Bronchial epithelial cell (primary cell): ENCODE measurements at regions not wholly inside any gene's neighbourhood (a gene's known extent, or its start where the extent isn't known, plus 50 kb on each side); places are given as distances from the start of the nearest gene placed in this dataset.

ENCODE experiments used
- DNase-seq: peaks from one replicate; pipeline ENCODE4 v3.0.0-alpha.2; 2010; ENCODE audit warnings: low read depth
- FAIRE-seq: peaks from 2 replicates; lab custom pipeline; 2011; peaks lifted over from hg19 to GRCh38; lab: Jason Lieb, UNC
- H3K27me3 ChIP-seq: 2 replicates; pipeline ENCODE4 v1.5.1; 2011; ENCODE audit warnings: low read length; ENCODE audit not compliant: control insufficient read depth, insufficient read depth
- H3K36me3 ChIP-seq: 2 replicates; pipeline ENCODE4 v1.5.1; 2011; ENCODE audit warnings: low read length; ENCODE audit not compliant: control insufficient read depth, insufficient read depth
- H3K4me3 ChIP-seq: 2 replicates; pipeline ENCODE4 v1.5.1; 2011; ENCODE audit warnings: mild to moderate bottlenecking, low read depth, low read length, control low read depth
- TF ChIP-seq, protein P1 (sequence below): IDR thresholded peaks from 2 replicates; pipeline ENCODE4 v1.5.1; 2011; ENCODE audit warnings: mild to moderate bottlenecking, moderate library complexity, low read length, control low read depth, inconsistent platforms; ENCODE audit not compliant: insufficient read depth, severe bottlenecking

- Histone ChIP-seq H3K4me3 (no peak overlapping the region), H3K27me3 (no peaks in the 10 kb centered on the region), H3K36me3 (no peaks in the 10 kb centered on the region)
- TF ChIP-seq, protein P1, sequence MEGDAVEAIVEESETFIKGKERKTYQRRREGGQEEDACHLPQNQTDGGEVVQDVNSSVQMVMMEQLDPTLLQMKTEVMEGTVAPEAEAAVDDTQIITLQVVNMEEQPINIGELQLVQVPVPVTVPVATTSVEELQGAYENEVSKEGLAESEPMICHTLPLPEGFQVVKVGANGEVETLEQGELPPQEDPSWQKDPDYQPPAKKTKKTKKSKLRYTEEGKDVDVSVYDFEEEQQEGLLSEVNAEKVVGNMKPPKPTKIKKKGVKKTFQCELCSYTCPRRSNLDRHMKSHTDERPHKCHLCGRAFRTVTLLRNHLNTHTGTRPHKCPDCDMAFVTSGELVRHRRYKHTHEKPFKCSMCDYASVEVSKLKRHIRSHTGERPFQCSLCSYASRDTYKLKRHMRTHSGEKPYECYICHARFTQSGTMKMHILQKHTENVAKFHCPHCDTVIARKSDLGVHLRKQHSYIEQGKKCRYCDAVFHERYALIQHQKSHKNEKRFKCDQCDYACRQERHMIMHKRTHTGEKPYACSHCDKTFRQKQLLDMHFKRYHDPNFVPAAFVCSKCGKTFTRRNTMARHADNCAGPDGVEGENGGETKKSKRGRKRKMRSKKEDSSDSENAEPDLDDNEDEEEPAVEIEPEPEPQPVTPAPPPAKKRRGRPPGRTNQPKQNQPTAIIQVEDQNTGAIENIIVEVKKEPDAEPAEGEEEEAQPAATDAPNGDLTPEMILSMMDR: no peak
- DNase-seq (no peak), FAIRE-seq (no peak)
Measured at GRCh38 chr9:89863837-89864236, 259.0 kb downstream of the GADD45G start.

DNA sequence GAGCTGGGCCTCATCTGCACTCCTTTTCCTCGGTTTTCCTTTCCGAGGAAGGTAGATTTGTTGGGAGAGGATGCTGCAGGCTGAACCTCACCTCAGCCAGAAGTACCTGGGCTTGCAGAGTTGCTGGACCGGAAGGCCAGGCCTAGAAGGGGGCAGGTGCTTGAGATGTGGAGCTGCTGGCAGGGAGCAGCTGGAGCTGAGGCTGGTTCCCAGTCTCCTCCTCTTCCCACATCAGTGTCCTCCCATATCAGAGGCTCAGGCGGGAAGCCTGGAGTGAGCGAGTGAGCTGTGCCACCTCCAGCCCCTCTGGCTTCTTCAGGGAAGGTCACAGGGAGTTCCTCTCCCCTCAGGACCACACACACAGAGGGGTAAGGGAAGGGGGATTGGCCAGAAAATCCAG lies 259.4 kb downstream of the GADD45G start:
- FAIRE-seq (no peak), DNase-seq (no peak)
- no peaks in the 10 kb centered on the region for H3K36me3 ChIP-seq
- no peak overlapping the region for H3K4me3 ChIP-seq
- no peaks in the 10 kb centered on the region for H3K27me3 ChIP-seq
- TF ChIP-seq, protein P1: no peak

DNA sequence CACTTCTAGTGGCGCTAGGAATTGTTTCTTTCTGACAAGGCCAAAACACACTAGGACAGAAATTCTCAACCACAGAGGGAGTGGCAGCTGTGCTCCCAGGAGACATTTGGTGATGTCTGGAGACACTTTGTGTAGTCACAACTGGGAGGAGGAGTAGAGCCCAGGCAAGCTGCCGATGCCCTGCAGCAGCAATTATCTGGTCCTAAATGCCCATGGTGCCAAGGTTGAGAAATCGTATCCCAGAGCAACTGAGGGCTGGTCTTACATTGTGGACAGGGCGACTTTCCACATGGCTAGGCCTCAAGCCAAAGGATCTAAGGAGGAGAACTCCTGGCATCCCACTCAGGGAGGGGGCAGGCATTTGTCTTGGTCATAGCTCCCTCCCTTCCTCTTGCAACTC lies 259.9 kb downstream of the GADD45G start:
- Histone ChIP-seq H3K27me3 (no peaks in the 10 kb centered on the region), H3K4me3 (no peak overlapping the region), H3K36me3 (no peaks in the 10 kb centered on the region)
- no peak for FAIRE-seq
- TF ChIP-seq, protein P1: no peak
- DNase-seq: no peak

GRCh38 chr9:89865357-89865756 lies 260.5 kb downstream of the GADD45G start:
- no peaks in the 10 kb centered on the region for H3K27me3 ChIP-seq
- FAIRE-seq (no peak), DNase-seq (no peak)
- TF ChIP-seq, protein P1: no peak
- no peaks in the 10 kb centered on the region for H3K36me3 ChIP-seq
- no peak overlapping the region for H3K4me3 ChIP-seq

DNA sequence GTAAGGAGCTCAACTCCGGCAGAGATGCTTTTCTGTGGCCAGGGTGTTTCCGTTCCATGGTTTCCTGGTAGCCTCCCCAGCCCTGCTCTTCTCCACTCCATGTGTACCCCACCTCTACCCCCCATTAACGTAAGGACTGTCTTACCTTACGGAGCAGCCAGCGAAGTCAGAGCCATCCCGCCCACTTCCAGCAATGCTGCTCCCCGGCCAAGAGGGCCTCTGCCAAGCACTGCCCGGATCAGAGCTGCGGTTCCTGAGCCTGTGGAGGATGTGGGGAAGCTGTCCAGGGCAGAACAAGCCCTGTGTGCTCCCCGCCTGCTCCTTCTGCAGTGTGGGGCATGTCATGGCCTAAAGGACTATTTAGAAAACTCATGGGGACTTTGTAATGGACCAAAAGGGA lies 261.2 kb downstream of the GADD45G start:
- DNase-seq (no peak), FAIRE-seq (no peak)
- TF ChIP-seq, protein P1: no peak
- no peaks in the 10 kb centered on the region for H3K36me3 ChIP-seq
- H3K4me3 ChIP-seq: no peak overlapping the region
- H3K27me3 ChIP-seq: no peaks in the 10 kb centered on the region

DNA sequence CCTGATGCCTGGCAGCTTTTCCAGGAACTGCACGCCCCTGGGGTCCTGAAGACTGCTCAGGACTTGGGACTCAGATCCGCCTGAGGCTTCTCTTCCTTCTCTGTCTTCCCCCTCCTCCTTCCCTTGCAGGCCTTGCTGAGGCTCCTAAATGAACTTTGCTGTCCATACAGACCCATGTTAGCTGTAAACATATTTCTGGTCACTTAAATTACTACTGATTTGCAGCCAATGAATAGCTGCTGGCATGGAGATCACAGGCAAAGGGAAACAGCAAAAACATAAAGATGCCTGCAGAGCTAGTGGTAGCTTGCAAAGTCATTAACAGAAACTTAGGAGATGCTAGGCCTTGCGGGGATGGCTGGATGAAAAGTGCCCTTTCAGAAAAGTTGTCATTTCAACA lies 261.9 kb downstream of the GADD45G start:
- Histone ChIP-seq H3K36me3 (no peaks in the 10 kb centered on the region), H3K4me3 (no peak overlapping the region), H3K27me3 (no peaks in the 10 kb centered on the region)
- TF ChIP-seq, protein P1: no peak
- DNase-seq: no peak
- no peak for FAIRE-seq
